ENCODE measurements at regions not wholly inside any gene's neighbourhood (a gene's known extent, or its start where the extent isn't known, plus 50 kb on each side); places are given as distances from the start of the nearest gene placed in this dataset.

GRCh38 chr2:67945056-67945455 is 117.7 kb downstream of the C1D start:
- TF ChIP-seq CTCF (IDR thresholded peaks at IDR 0.05; ENCODE audit: low read length, missing control alignments) = no peak
- H3K4me3 ChIP-seq (replicated peaks; ENCODE audit: low read depth, low read length) = no peak overlapping the region
- DNase-seq (ENCODE audit: low read depth) = no peak

GRCh38 chr2:67945940-67946339 is 116.9 kb downstream of the C1D start:
- no peak for TF ChIP-seq CTCF (IDR thresholded peaks at IDR 0.05; ENCODE audit: low read length, missing control alignments)
- no peak for DNase-seq (ENCODE audit: low read depth)
- no peak overlapping the region for H3K4me3 ChIP-seq (replicated peaks; ENCODE audit: low read depth, low read length)

GRCh38 chr2:67948057-67948456 is 114.7 kb downstream of the C1D start:
- H3K4me3 ChIP-seq (replicated peaks; ENCODE audit: low read depth, low read length) = no peak overlapping the region
- TF ChIP-seq CTCF (IDR thresholded peaks at IDR 0.05; ENCODE audit: low read length, missing control alignments) = no peak
- DNase-seq (ENCODE audit: low read depth) = no peak

GRCh38 chr2:67948506-67948905 is 114.3 kb downstream of the C1D start:
- DNase-seq (ENCODE audit: low read depth) = no peak
- no peak overlapping the region for H3K4me3 ChIP-seq (replicated peaks; ENCODE audit: low read depth, low read length)
- no peak for TF ChIP-seq CTCF (IDR thresholded peaks at IDR 0.05; ENCODE audit: low read length, missing control alignments)

GRCh38 chr2:67950018-67950417 is 112.8 kb downstream of the C1D start:
- DNase-seq (ENCODE audit: low read depth) = no peak
- TF ChIP-seq CTCF (IDR thresholded peaks at IDR 0.05; ENCODE audit: low read length, missing control alignments) = no peak
- H3K4me3 ChIP-seq (replicated peaks; ENCODE audit: low read depth, low read length) = no peak overlapping the region

- no peak for TF ChIP-seq CTCF (IDR thresholded peaks at IDR 0.05; ENCODE audit: low read length, missing control alignments)
- no peak for DNase-seq (ENCODE audit: low read depth)
- no peak overlapping the region for H3K4me3 ChIP-seq (replicated peaks; ENCODE audit: low read depth, low read length)
These were observed 111.9 kb downstream of the C1D start for GRCh38 chr2:67950919-67951318.

- no peak for TF ChIP-seq CTCF (IDR thresholded peaks at IDR 0.05; ENCODE audit: low read length, missing control alignments)
- no peak for DNase-seq (ENCODE audit: low read depth)
- no peak overlapping the region for H3K4me3 ChIP-seq (replicated peaks; ENCODE audit: low read depth, low read length)
These were observed 110.7 kb downstream of the C1D start for GRCh38 chr2:67952066-67952465.
